G401 (cell line): ENCODE measurements at regions not wholly inside any gene's neighbourhood (a gene's known extent, or its start where the extent isn't known, plus 50 kb on each side); places are given as distances from the start of the nearest gene placed in this dataset.
"Not testable (repeated sequence)": the region's sequence is repeated elsewhere in the genome, so short reads cannot be mapped to it uniquely, and the experiment has no call there.

Source experiments
- DNase-seq: peaks from one replicate; pipeline ENCODE4 v3.0.0-alpha.2; 2015; ENCODE audit warnings: low spot score
- in situ Hi-C: cut with HindIII; loops from 2 replicates; pipeline ENCODE4 v1.10.0; 2016; ENCODE audit warnings: low sequenced_read_pairs, mixed read lengths

DNA sequence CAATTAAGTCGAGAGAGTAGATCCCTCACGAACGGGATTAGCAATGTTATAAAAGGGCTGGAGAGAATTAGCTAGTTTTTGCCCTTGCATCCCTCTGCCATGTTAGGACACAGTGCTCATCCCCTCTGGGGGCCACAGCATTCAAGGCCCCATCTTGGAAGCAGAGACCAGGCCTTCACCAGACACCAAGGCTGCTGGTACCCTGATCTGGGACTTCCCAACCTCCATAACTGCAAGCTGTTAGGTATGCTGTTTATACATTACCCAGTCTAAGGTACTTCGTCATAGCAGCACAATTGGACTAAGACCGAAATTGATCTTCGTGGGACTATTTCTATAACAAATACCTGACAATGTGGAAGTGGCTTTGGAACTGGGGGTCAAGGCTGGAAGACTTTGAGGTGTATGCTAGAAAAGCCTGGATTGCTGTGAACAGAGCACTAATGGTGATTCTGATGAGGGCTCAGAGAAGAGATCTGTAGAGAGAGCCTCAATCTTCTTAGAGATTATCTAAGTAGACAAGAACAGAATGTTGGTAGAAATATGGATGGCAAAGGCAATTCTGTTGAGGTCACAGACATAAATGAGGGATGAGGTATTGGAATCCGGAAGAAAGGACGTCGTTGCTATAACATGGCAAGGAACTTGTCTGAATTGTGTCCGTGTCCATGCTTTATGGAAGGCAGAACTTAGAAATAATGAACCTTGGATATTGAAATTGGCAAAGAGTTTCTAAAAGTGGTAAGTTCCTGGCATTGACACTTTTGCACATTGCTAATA, 83.8 kb upstream of the KIF26B start:
- DNase-seq = no peak
- in situ Hi-C loops = no loop called here

GRCh38 chr1:245067257-245067656, 87.5 kb upstream of the KIF26B start:
- in situ Hi-C loops = no loop called here

GRCh38 chr1:245062741-245063305, 92.0 kb upstream of the KIF26B start:
- in situ Hi-C loops = no loop called here
- no peak for DNase-seq

More at GRCh38 chr1:245067257-245067656, 87.5 kb upstream of the KIF26B start:
- no peak for DNase-seq

DNA sequence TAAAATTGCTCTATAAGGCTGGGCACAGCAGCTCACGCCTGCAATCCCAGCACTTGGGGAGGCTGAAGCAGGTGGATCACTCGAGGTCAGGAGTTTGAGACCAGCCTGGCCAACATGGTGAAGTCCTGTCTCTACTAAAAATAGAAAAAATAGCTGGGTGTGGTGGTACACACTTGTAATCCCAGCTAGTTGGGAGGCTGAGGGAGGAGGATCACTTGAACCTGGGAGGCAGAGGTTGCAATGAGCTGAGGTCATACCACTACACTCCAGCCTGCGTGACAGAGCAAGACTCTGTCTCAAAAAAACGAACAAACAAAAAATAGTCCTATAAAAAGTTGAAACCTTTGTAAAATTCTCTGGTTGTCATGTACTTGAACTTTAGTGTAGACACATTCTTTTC, 93.0 kb upstream of the KIF26B start:
- in situ Hi-C loops, DNase-seq: not testable (repeated sequence)

GRCh38 chr1:245060684-245061374, 94.0 kb upstream of the KIF26B start:
- peak; percentile 78 for DNase-seq

DNA sequence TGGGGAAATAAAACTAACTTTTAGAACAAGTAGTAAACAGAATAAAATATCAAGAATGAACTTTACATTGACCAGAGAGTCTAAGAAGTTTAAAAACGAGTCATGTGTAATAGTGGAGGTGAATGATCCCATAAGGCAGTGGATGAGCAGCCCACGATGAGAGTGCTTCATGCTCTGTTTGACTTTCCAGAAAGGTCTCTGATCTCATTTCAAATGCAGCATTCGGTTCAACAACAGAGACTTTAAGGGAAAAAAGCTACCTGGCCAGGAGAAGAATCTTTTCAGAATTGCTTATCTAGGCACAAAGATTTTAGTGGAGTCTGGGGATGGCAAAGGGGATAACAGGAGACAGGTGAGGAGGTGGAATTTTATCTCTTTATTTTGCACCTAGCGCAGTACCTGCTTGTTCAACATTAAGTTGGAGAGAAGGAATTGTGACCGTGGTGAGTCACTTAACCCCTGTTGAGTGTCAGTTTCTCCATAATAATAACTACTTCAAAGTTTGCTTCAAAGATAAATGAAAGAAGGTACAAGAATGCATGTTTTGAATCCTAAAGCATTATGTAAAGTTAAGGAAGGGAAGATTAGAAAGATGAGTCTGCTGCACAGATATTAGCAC, 94.9 kb upstream of the KIF26B start:
- in situ Hi-C loops = no loop called here
- DNase-seq = no peak

More at GRCh38 chr1:245060684-245061374, 94.0 kb upstream of the KIF26B start:
- in situ Hi-C loops = no loop called here

DNA sequence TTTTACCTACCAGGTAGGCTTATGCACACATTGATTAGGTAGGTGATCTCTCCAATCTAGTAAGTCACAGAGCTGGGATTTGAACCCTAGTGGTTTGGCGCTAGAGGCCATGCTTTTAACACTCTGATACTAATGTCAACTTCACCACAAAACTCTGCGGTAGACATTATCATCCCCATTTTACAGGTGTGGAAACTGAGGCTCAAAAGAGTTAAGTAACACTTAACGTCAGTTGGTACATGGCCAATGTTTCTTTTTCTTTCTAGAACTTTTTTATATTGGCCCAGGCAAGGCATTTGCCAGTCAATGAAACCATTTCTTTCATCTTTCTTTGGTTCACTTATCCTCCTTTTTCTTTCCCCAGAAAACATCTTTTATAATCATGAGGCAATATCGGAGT, 95.9 kb upstream of the KIF26B start:
- in situ Hi-C loops = no loop called here
- DNase-seq = no peak

GRCh38 chr1:245058436-245058835, 96.3 kb upstream of the KIF26B start:
- in situ Hi-C loops = no loop called here
- DNase-seq = no peak

- no peak for DNase-seq
- in situ Hi-C loops = no loop called here
These were observed 97.9 kb upstream of the KIF26B start for GRCh38 chr1:245056913-245057312.

DNA sequence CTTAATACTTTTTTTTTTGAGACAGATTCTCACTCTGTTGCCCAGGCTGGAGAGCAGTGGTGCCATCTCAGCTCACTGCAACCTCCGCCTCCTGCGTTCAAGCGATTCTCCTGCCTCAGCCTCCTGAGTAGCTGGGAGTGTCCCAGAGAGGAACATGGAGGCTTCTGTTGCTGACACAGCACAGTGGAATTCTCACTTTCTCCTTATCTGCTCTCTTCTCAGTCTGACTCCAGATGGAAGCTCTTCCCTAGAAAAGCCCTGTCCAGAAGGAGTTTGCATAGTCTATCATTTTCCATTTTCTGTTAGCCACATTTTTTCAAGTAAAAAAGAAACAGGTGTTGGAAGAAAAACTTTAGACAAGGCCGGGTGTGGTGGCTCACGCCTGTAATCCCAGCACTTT, 98.5 kb upstream of the KIF26B start:
- in situ Hi-C loops, DNase-seq: not testable (repeated sequence)

GRCh38 chr1:245055752-245056151, 99.0 kb upstream of the KIF26B start:
- DNase-seq = no peak
- in situ Hi-C loops = no loop called here

- in situ Hi-C loops = no loop called here
- DNase-seq = no peak
These were observed 100.1 kb upstream of the KIF26B start for GRCh38 chr1:245054507-245055270.

DNA sequence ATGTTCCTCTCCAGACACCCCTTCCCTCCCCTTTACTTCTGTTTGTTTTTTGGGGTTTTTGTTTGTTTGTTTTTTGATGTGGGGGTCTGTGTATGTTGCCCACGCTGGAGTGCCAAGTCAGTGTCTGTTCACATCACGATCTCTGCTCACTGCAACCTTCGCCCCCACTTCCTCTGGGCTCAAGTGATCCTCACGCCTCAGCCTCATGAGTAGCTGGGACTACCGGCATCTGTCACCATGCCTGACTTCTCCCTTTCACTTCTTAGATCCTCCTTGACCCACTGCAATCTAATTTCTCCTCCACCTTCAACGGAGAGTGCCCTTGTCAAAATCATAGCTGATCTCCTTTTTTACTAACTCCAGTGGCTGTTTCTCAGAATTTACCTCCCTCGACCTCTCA, 100.7 kb upstream of the KIF26B start:
- in situ Hi-C loops = no loop called here
- no peak for DNase-seq

DNA sequence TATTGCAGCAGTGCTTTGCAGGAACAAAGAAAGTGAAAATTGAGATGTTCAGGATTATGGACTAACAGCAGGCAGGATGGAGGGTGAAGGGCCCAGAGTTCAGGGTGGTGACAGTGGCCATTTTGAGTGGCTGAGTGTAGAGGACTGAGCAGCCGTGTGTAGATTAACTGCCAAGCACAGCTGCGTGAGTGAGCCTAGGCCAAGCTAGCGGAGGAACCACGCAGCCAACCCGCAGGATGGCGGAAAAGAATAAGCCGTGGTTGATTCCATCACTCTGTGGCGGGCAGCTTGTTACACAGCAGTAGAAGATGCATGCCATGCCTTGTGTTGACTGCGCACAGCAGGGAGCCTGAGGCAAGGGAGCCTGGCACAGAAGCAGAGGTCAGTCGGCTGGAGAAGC, 102.5 kb upstream of the KIF26B start:
- DNase-seq = no peak
- in situ Hi-C loops = no loop called here

DNA sequence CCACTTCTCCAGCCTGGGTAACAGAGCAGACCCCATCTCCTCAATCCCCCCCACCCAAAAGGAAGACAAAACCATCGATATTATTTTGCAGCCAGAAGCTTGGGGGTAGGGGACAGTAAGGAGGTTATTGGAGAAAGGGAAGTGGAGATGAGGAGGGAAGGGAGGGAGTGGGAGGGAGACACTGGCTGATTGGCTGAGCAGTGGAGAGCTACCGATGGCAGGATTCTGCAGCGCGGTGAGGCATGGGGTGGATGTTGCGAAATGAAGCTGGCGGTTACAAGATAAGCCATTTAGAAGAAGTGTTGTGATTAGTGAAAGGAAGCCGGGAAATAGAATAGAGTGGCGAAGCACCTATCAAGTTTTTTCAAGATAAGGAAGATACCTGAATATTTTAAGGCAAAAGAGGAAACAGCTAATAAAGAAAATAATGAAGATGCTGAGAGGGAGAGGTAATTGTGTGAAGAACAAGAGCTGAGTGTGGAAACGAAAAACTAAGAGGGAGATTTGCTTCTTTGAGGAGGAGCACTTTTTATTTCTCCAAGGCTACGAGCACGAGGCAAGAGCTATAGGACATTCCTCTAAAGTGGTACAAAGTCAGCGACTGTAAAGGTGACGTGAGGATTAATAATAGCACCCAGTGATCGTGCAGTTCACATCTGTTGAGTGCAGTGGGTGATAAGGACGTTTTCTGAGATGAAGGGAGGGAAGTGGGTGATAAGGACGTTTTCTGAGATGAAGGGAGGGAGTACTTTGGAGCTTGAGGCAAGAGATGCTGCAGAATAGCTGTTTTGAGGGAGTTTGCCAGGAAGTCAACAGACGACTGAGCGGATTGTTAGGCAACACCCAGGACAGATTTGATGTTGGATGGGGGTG, 103.2 kb upstream of the KIF26B start:
- DNase-seq = no peak

DNA sequence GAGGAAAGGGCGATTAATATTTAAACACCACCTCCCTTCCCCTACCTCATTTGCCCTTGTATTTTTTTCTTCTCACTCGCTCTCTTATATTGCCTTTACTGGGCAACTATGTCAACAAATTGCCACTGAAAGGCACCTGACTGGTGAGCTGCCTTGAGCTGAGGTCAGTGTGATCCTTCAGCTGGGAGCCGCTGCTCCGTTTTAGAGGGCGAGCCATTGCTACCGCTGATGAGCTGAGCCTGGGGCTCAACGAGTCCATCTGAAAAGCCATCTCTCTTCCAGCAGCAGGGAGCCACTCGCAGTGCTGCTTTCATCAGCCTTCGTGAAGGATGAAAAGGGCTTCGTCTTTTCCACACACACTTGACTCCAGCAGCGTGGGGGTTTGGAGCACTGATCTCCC, 108.0 kb upstream of the KIF26B start:
- DNase-seq = peak; percentile 83
- in situ Hi-C loops = no loop called here

More for the DNA sequence above, 103.2 kb upstream of the KIF26B start:
- in situ Hi-C loops = no loop called here

DNA sequence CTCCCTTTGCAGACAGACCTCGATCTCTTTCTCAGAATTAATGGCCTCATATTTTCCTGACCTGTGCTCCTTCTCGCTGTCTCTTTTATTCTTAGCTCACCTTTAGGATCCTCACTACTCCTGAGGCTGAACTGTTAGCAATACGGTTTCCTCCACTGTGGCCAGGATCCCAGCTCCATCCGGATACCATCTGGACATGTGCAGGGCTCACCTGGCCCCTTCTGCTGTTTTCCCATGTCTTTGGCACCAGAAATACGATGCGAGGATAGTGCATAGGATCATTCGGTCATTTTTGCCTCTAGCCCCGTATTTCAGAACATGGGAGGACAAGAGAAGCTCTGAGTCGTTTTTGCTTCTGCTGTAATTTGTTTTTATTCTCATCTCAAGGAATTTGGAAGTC, 108.5 kb upstream of the KIF26B start:
- in situ Hi-C loops = no loop called here

GRCh38 chr1:245045087-245045881, 109.5 kb upstream of the KIF26B start:
- in situ Hi-C loops = no loop called here
- DNase-seq = peak; percentile 76

More for the DNA sequence above, 108.5 kb upstream of the KIF26B start:
- peak; percentile 98 for DNase-seq
